H1 (cell line): ENCODE measurements at regions not wholly inside any gene's neighbourhood (a gene's known extent, or its start where the extent isn't known, plus 50 kb on each side); places are given as distances from the start of the nearest gene placed in this dataset.

ENCODE experiments used
- CTCF ChIA-PET: fragments of 300-600 bp; sonication (Branson Sonifier 250); formaldehyde crosslinking; loops from one replicate; lab custom pipeline; 2021; ENCODE audit not compliant: partially characterized antibody; lab: Charles Lee
- POLR2A ChIA-PET: fragments of 300-600 bp; sonication (Branson Sonifier 250); formaldehyde crosslinking; loops from one replicate; lab custom pipeline; 2021; ENCODE audit warnings: inconsistent platforms; ENCODE audit not compliant: partially characterized antibody; lab: Charles Lee
- DNase-seq, 2 experiments: peaks; one replicate each; pipeline versions ENCODE4 v3.0.0 to v3.0.0-alpha.2; 2010 to 2022; ENCODE audit warnings: low spot score in 2 of 2, low read depth in 1 of 2, mixed read lengths in 1 of 2
- FAIRE-seq: peaks from 2 replicates; lab custom pipeline; 2011; peaks lifted over from hg19 to GRCh38; lab: Jason Lieb, UNC
- H2AFZ ChIP-seq: 2 replicates; pipeline ENCODE4 v1.8.1; 2012; ENCODE audit warnings: low read length, inconsistent platforms
- H2AK5ac ChIP-seq: 2 replicates; pipeline ENCODE4 v1.6.1; 2013; ENCODE audit warnings: low read depth, low read length
- H2BK120ac ChIP-seq: replicated peaks from 2 replicates; pipeline ENCODE3; 2013; ENCODE audit warnings: low read depth, low read length, inconsistent platforms
- H2BK12ac ChIP-seq: 2 replicates; pipeline ENCODE4 v1.6.1; 2013; ENCODE audit warnings: low read depth, low read length
- H2BK15ac ChIP-seq: 2 replicates; pipeline ENCODE4 v1.6.1; 2013; ENCODE audit warnings: low read length
- H2BK20ac ChIP-seq: 2 replicates; pipeline ENCODE4 v1.6.1; 2013; ENCODE audit warnings: low read length
- H2BK5ac ChIP-seq: 2 replicates; pipeline ENCODE4 v1.6.1; 2013; ENCODE audit warnings: low read depth, low read length
- H3K14ac ChIP-seq: 2 replicates; pipeline ENCODE4 v1.6.1; 2013; ENCODE audit warnings: inconsistent platforms; ENCODE audit not compliant: insufficient read length
- H3K18ac ChIP-seq: 2 replicates; pipeline ENCODE4 v1.6.1; 2013; ENCODE audit warnings: low read length; ENCODE audit errors: extremely low read depth
- H3K23ac ChIP-seq: 2 replicates; pipeline ENCODE4 v1.6.1; 2013; ENCODE audit warnings: inconsistent platforms; ENCODE audit not compliant: insufficient read length
- H3K23me2 ChIP-seq: 2 replicates; pipeline ENCODE4 v1.6.1; 2013; ENCODE audit warnings: low read depth, low read length
- H3K27ac ChIP-seq: 2 replicates; pipeline ENCODE4 v1.6.1; 2011; ENCODE audit warnings: low read depth, low read length, inconsistent platforms
- H3K27me3 ChIP-seq, 4 experiments: replicated peaks in 1 of 4; 1 replicate in 1 of 4; 2 replicates in 3 of 4; pipeline versions ENCODE4 v1.6.1 to v1.8.1; 2011 to 2013; ENCODE audit warnings: low read length in 3 of 4, mild to moderate bottlenecking in 3 of 4, inconsistent platforms in 2 of 4, mixed read lengths in 2 of 4, moderate library complexity in 1 of 4; ENCODE audit not compliant: control insufficient read depth in 3 of 4, insufficient read depth in 3 of 4; ENCODE audit errors: extremely low read depth in 1 of 4
- H3K36me3 ChIP-seq, 4 experiments: 2 replicates each; pipeline versions ENCODE4 v1.6.1 to v1.8.1; 2011 to 2013; ENCODE audit warnings: mild to moderate bottlenecking in 4 of 4, low read length in 3 of 4, moderate library complexity in 2 of 4, control low read depth in 1 of 4, inconsistent platforms in 1 of 4; ENCODE audit not compliant: insufficient read depth in 4 of 4, control insufficient read depth in 2 of 4
- H3K4ac ChIP-seq: replicated peaks from 2 replicates; pipeline ENCODE3; 2013; ENCODE audit warnings: low read length, low read depth, mixed read lengths, inconsistent platforms; ENCODE audit not compliant: insufficient read length
- H3K4me1 ChIP-seq, 4 experiments: replicated peaks in 1 of 4; 1 replicate in 1 of 4; 2 replicates in 3 of 4; pipeline versions ENCODE4 v1.6.1 to v1.8.1; 2011 to 2013; ENCODE audit warnings: low read length in 3 of 4, inconsistent platforms in 2 of 4, mixed read lengths in 1 of 4; ENCODE audit not compliant: insufficient read depth in 4 of 4, control insufficient read depth in 3 of 4
- H3K4me2 ChIP-seq, 2 experiments: 2 replicates each; pipeline versions ENCODE4 v1.6.1 to v1.8.1; 2011 to 2013; ENCODE audit warnings: low read depth in 2 of 2, low read length in 2 of 2, control low read depth in 1 of 2, inconsistent platforms in 1 of 2, mild to moderate bottlenecking in 1 of 2; ENCODE audit not compliant: insufficient read depth in 1 of 2
- H3K4me3 ChIP-seq, 4 experiments: fragments of 200-600, 300-600 bp in 1 of 4; sonication (generic), shearing (Covaris generic), sonication (Bioruptor Twin) in 1 of 4; 2 replicates each; pipeline versions ENCODE4 v1.5.1 to v1.8.1; 2011 to 2016; ENCODE audit warnings: low read length in 4 of 4, low read depth in 3 of 4, control low read depth in 2 of 4, inconsistent platforms in 2 of 4, mild to moderate bottlenecking in 2 of 4, mixed read lengths in 1 of 4, moderate library complexity in 1 of 4; ENCODE audit not compliant: insufficient read depth in 2 of 4; ENCODE audit errors: extremely low read depth in 1 of 4
- H3K56ac ChIP-seq: replicated peaks from 2 replicates; pipeline ENCODE3; 2013; ENCODE audit warnings: low read depth, mild to moderate bottlenecking, mixed read lengths, low read length, inconsistent platforms; ENCODE audit not compliant: insufficient read length
- H3K79me1 ChIP-seq: 2 replicates; pipeline ENCODE4 v1.6.1; 2013; ENCODE audit warnings: low read depth, low read length, control low read depth
- H3K79me2 ChIP-seq, 2 experiments: 2 replicates each; pipeline versions ENCODE4 v1.6.1 to v1.8.1; 2012 to 2013; ENCODE audit warnings: low read length in 2 of 2, mild to moderate bottlenecking in 2 of 2, inconsistent platforms in 1 of 2; ENCODE audit not compliant: insufficient read depth in 2 of 2, control insufficient read depth in 1 of 2
- H3K9ac ChIP-seq, 4 experiments: replicated peaks in 1 of 4; 1 replicate in 1 of 4; 2 replicates in 3 of 4; pipeline versions ENCODE4 v1.6.1 to v1.8.1; 2011 to 2013; ENCODE audit warnings: low read depth in 3 of 4, low read length in 3 of 4, control low read depth in 2 of 4, mild to moderate bottlenecking in 2 of 4, moderate library complexity in 2 of 4, inconsistent platforms in 1 of 4; ENCODE audit errors: extremely low read depth in 1 of 4
- H3K9me3 ChIP-seq, 2 experiments: 2 replicates each; pipeline versions ENCODE4 v1.6.1 to v1.8.1; 2012 to 2013; ENCODE audit warnings: mild to moderate bottlenecking in 2 of 2, moderate library complexity in 2 of 2, control low read depth in 1 of 2, inconsistent platforms in 1 of 2, low read depth in 1 of 2, low read length in 1 of 2, mixed read lengths in 1 of 2; ENCODE audit not compliant: insufficient read depth in 2 of 2
- H4K20me1 ChIP-seq, 2 experiments: replicated peaks in 1 of 2; 2 replicates each; pipeline versions ENCODE3 to v1.8.1; 2011 to 2013; ENCODE audit warnings: inconsistent platforms in 2 of 2, low read length in 2 of 2, mild to moderate bottlenecking in 1 of 2; ENCODE audit not compliant: insufficient read depth in 2 of 2, control insufficient read depth in 1 of 2
- H4K5ac ChIP-seq: 2 replicates; pipeline ENCODE4 v1.6.1; 2013; ENCODE audit warnings: low read length, low read depth, mixed read lengths, inconsistent platforms; ENCODE audit not compliant: insufficient read length
- H4K8ac ChIP-seq: 2 replicates; pipeline ENCODE4 v1.8.0; 2013; ENCODE audit warnings: mild to moderate bottlenecking, moderate library complexity, low read length, inconsistent platforms; ENCODE audit not compliant: insufficient read depth; ENCODE audit errors: extremely low read depth
- H4K91ac ChIP-seq: replicated peaks from 2 replicates; pipeline ENCODE3; 2013; ENCODE audit warnings: low read length, mixed read lengths, inconsistent platforms; ENCODE audit not compliant: insufficient read length
- CEBPB ChIP-seq: IDR thresholded peaks from 2 replicates; pipeline ENCODE4 v1.6.1; 2012; ENCODE audit warnings: low read depth, low read length
- CTCF ChIP-seq, 3 experiments: IDR thresholded peaks; 1 replicate in 2 of 3; 2 replicates in 1 of 3; pipeline versions ENCODE4 v1.5.1 to v1.6.1; 2011; ENCODE audit warnings: low read length in 3 of 3, mild to moderate bottlenecking in 3 of 3, inconsistent platforms in 2 of 3, low read depth in 1 of 3, moderate library complexity in 1 of 3; ENCODE audit not compliant: insufficient read depth in 1 of 3; ENCODE audit errors: control extremely low read depth in 1 of 3
- KDM5A ChIP-seq: fragments of 200-600 bp; IDR thresholded peaks from 2 replicates; pipeline ENCODE4 v1.7.1; 2012; ENCODE audit warnings: mild to moderate bottlenecking, low read length, inconsistent platforms, mixed read lengths
- RBBP5 ChIP-seq: IDR thresholded peaks from 2 replicates; pipeline ENCODE4 v1.7.1; 2012; ENCODE audit warnings: low read depth, mild to moderate bottlenecking, inconsistent platforms, low read length, moderate library complexity, borderline replicate concordance
- WGBS, 2 experiments: shearing (Covaris generic) in 1 of 2; methylation state at CpG; one replicate each; pipeline versions ENCODE4 v1.1.6 to v1.1.7; 2013 to 2015; ENCODE audit warnings: low lambda C conversion rate in 2 of 2, mixed read lengths in 2 of 2, inconsistent platforms in 1 of 2, low coverage in 1 of 2, missing lambda C conversion rate in 1 of 2; ENCODE audit not compliant: insufficient replicate concordance in 2 of 2, insufficient coverage in 1 of 2, insufficient read length in 1 of 2; ENCODE audit errors: extremely low coverage in 1 of 2, missing lambda C conversion rate in 1 of 2; 5-methylcytosine and 5-hydroxymethylcytosine counted together

- Histone ChIP-seq H4K8ac (no peak overlapping the region; the same call in 1 of the 2 replicates), H2AK5ac (no peak overlapping the region; the same call in 1 of the 2 replicates), H4K20me1 (peaks cover 12 to 29% of the 10 kb centered on the region in 2 experiments), H4K91ac (no peak overlapping the region), H2BK20ac (no peak overlapping the region), H3K27ac (no peak overlapping the region), H3K4me1 (peaks cover 2 to 16% (median 9%) of the 10 kb centered on the region in 4 experiments; a peak in 6 of 7 replicates), H2BK120ac (no peak overlapping the region), H3K18ac (no peak overlapping the region), H3K79me1 (peaks cover 26% of the 10 kb centered on the region), H3K14ac (no peak overlapping the region), H3K36me3 (peaks cover 0 to 2% (median 0%) of the 10 kb centered on the region in 4 experiments; a peak in 2 of 8 replicates), H3K4me3 (no peak overlapping the region), H3K4me2 (no peak overlapping the region), H3K23me2 (no peaks in the 10 kb centered on the region), H3K79me2 (peaks cover 0 to 56% of the 10 kb centered on the region in 2 experiments; a peak in 2 of 4 replicates), H3K23ac (no peak overlapping the region), H2BK12ac (no peak overlapping the region; the same call in 1 of the 2 replicates), H2AFZ (no peak overlapping the region), H3K4ac (no peak overlapping the region), H3K9ac (no peak overlapping the region), H2BK15ac (no peak overlapping the region), H2BK5ac (no peak overlapping the region), H3K9me3 (no peaks in the 10 kb centered on the region), H3K56ac (no peak overlapping the region), H4K5ac (no peak overlapping the region), H3K27me3 (no peaks in the 10 kb centered on the region)
- POLR2A ChIA-PET, result no interaction called here
- no peak for DNase-seq
- WGBS, 2 experiments, result 84% methylated on average over 2 of the region's 2 CpGs; no CpG with 5 or more reads in 1 of the 2 experiments
- no peak for TF ChIP-seq KDM5A
- TF ChIP-seq CTCF (IDR thresholded peaks at IDR 0.05; ENCODE audit: control extremely low read depth in 1 of 3, insufficient read depth in 1 of 3, low read depth in 1 of 3, low read length in 3 of 3), result no peak
- TF ChIP-seq CEBPB, result no peak
- no peak for TF ChIP-seq RBBP5
- CTCF ChIA-PET, result interaction anchor here (0.8 to 1.0 kb wide), 3 partner anchors 53 to 135 kb away, joined by 3 read pairs; no protein-coding TSS in a partner anchor
- no peak for FAIRE-seq
Measured at GRCh38 chr2:120831086-120831485, 95.4 kb downstream of the GLI2 start.
